ENCODE measurements at regions not wholly inside any gene's neighbourhood (a gene's known extent, or its start where the extent isn't known, plus 50 kb on each side); places are given as distances from the start of the nearest gene placed in this dataset.

- Histone ChIP-seq H3K27me3 (ENCODE audit: control insufficient read depth, extremely low read depth, insufficient read depth, low read length) (no peaks in the 10 kb centered on the region), H3K4me2 (ENCODE audit: control insufficient read depth, extremely low read depth, insufficient read depth, low read depth, low read length) (no peak overlapping the region), H3K9me1 (ENCODE audit: control insufficient read depth, extremely low read depth, insufficient read depth, low read length) (no peaks in the 10 kb centered on the region), H3K27ac (ENCODE audit: control insufficient read depth, insufficient read depth, low read length) (no peak overlapping the region), H3K4me3 (ENCODE audit: control insufficient read depth in 2 of 3, extremely low read depth in 1 of 3, insufficient read depth in 2 of 3, low read depth in 1 of 3, low read length in 3 of 3) (no peak overlapping the region), H4K20me1 (ENCODE audit: control insufficient read depth, extremely low read depth, insufficient read depth, low read length) (no peaks in the 10 kb centered on the region), H3K9me3 (ENCODE audit: control insufficient read depth, low read depth, low read length) (no peaks in the 10 kb centered on the region), H3K4me1 (ENCODE audit: control insufficient read depth, extremely low read depth, insufficient read depth, low read length) (no peaks in the 10 kb centered on the region), H3K9ac (ENCODE audit: control insufficient read depth, extremely low read depth, insufficient read depth, low read length) (no peak overlapping the region), H3K36me3 (ENCODE audit: control insufficient read depth in 2 of 2, extremely low read depth in 1 of 2, insufficient read depth in 2 of 2, low read length in 2 of 2) (no peaks in the 10 kb centered on the region), H2AFZ (ENCODE audit: control insufficient read depth, low read length) (no peak overlapping the region), H3K79me2 (ENCODE audit: control insufficient read depth, insufficient read depth, low read length) (no peaks in the 10 kb centered on the region)
- DNase-seq (ENCODE audit: low read depth, low spot score) (no peak), FAIRE-seq (no peak)
- dilution Hi-C loops (cut with MboI; ENCODE audit: extremely low pct_ligation_motif_present, low sequenced_read_pairs) = no loop called here
- no peak for TF ChIP-seq EZH2 (IDR thresholded peaks at IDR 0.05; ENCODE audit: low read length)
- TF ChIP-seq, protein P1, sequence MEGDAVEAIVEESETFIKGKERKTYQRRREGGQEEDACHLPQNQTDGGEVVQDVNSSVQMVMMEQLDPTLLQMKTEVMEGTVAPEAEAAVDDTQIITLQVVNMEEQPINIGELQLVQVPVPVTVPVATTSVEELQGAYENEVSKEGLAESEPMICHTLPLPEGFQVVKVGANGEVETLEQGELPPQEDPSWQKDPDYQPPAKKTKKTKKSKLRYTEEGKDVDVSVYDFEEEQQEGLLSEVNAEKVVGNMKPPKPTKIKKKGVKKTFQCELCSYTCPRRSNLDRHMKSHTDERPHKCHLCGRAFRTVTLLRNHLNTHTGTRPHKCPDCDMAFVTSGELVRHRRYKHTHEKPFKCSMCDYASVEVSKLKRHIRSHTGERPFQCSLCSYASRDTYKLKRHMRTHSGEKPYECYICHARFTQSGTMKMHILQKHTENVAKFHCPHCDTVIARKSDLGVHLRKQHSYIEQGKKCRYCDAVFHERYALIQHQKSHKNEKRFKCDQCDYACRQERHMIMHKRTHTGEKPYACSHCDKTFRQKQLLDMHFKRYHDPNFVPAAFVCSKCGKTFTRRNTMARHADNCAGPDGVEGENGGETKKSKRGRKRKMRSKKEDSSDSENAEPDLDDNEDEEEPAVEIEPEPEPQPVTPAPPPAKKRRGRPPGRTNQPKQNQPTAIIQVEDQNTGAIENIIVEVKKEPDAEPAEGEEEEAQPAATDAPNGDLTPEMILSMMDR (optimal IDR thresholded peaks at IDR 0.05 in 1 of 3, IDR thresholded peaks at IDR 0.05 in 1 of 3, conservative IDR thresholded peaks at IDR 0.05 in 1 of 3; ENCODE audit: extremely low read depth in 1 of 3, insufficient read depth in 2 of 3, low read length in 3 of 3) = no peak
Measured at GRCh38 chr14:22513066-22513812, 75.8 kb downstream of the DAD1 start.

- Histone ChIP-seq H3K4me3 (ENCODE audit: control insufficient read depth in 2 of 3, extremely low read depth in 1 of 3, insufficient read depth in 2 of 3, low read depth in 1 of 3, low read length in 3 of 3) (no peak overlapping the region), H3K27me3 (ENCODE audit: control insufficient read depth, extremely low read depth, insufficient read depth, low read length) (no peaks in the 10 kb centered on the region), H3K27ac (ENCODE audit: control insufficient read depth, insufficient read depth, low read length) (no peak overlapping the region), H3K79me2 (ENCODE audit: control insufficient read depth, insufficient read depth, low read length) (no peaks in the 10 kb centered on the region), H3K9ac (ENCODE audit: control insufficient read depth, extremely low read depth, insufficient read depth, low read length) (no peak overlapping the region), H4K20me1 (ENCODE audit: control insufficient read depth, extremely low read depth, insufficient read depth, low read length) (no peaks in the 10 kb centered on the region), H3K4me1 (ENCODE audit: control insufficient read depth, extremely low read depth, insufficient read depth, low read length) (no peaks in the 10 kb centered on the region), H3K4me2 (ENCODE audit: control insufficient read depth, extremely low read depth, insufficient read depth, low read depth, low read length) (no peak overlapping the region), H2AFZ (ENCODE audit: control insufficient read depth, low read length) (no peak overlapping the region), H3K36me3 (ENCODE audit: control insufficient read depth in 2 of 2, extremely low read depth in 1 of 2, insufficient read depth in 2 of 2, low read length in 2 of 2) (no peaks in the 10 kb centered on the region), H3K9me3 (ENCODE audit: control insufficient read depth, low read depth, low read length) (no peaks in the 10 kb centered on the region), H3K9me1 (ENCODE audit: control insufficient read depth, extremely low read depth, insufficient read depth, low read length) (no peaks in the 10 kb centered on the region)
- dilution Hi-C loops (cut with MboI; ENCODE audit: extremely low pct_ligation_motif_present, low sequenced_read_pairs) = no loop called here
- no peak for TF ChIP-seq EZH2 (IDR thresholded peaks at IDR 0.05; ENCODE audit: low read length)
- TF ChIP-seq, protein P1 (optimal IDR thresholded peaks at IDR 0.05 in 1 of 3, IDR thresholded peaks at IDR 0.05 in 1 of 3, conservative IDR thresholded peaks at IDR 0.05 in 1 of 3; ENCODE audit: extremely low read depth in 1 of 3, insufficient read depth in 2 of 3, low read length in 3 of 3) = no peak
- DNase-seq (ENCODE audit: low read depth, low spot score) (no peak), FAIRE-seq (no peak)
Measured at GRCh38 chr14:22512106-22512814, 76.8 kb downstream of the DAD1 start.
